ENCODE measurements at regions not wholly inside any gene's neighbourhood (a gene's known extent, or its start where the extent isn't known, plus 50 kb on each side); places are given as distances from the start of the nearest gene placed in this dataset.

DNA sequence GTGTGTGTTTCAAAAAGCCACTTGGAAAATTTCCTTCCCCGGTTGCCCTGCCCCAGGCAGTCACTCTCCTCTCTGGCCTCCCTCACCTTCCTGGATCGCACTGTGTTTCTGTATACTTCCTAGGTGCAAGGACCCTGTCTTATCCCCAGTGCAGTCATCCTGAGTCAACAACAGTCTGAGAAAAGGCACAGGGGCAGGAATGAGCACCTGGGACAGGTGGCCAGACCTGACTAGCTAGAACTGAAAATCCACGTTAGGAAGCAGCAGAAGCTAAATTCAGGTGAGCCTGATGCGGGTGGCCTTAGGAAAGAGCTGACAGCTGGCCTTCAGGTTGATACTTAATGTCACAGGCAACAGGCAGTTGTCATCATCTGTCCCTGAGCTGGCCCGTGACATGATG is 62.9 kb upstream of the VGLL4 start:
- Mint-ChIP-seq H3K27me3 (no peaks in the 10 kb centered on the region), H3K9me3 (ENCODE audit: insufficient read depth) (no peaks in the 10 kb centered on the region), H3K27ac (no peak overlapping the region), H3K4me1 (no peaks in the 10 kb centered on the region), H3K4me3 (no peak overlapping the region)
- CTCF ChIA-PET = no interaction called here
- Histone ChIP-seq H3K9me3 (ENCODE audit: control extremely low read depth in 1 of 3, control insufficient read depth in 2 of 3, insufficient read depth in 1 of 3, low read length in 2 of 3) (peaks cover 0 to 4% (median 0%) of the 10 kb centered on the region in 3 donors), H3K79me2 (ENCODE audit: control insufficient read depth, insufficient read depth, low read length) (peaks cover 40% of the 10 kb centered on the region), H3K4me1 (ENCODE audit: control insufficient read depth in 2 of 2, insufficient read depth in 2 of 2, low read length in 2 of 2) (no peaks in the 10 kb centered on the region), H3K36me3 (replicated peaks in 1 of 2; ENCODE audit: control extremely low read depth in 1 of 2, control insufficient read depth in 1 of 2, extremely low read depth in 1 of 2, insufficient read depth in 2 of 2, low read length in 1 of 2) (no peaks in the 10 kb centered on the region), H3K27me3 (replicated peaks in 1 of 4; ENCODE audit: control extremely low read depth in 1 of 4, control insufficient read depth in 3 of 4, insufficient read depth in 4 of 4, low read length in 3 of 4) (no peaks in the 10 kb centered on the region), H3K27ac (ENCODE audit: low read length in 2 of 2) (no peak overlapping the region), H3K4me2 (replicated peaks; ENCODE audit: low read depth, low read length, poor library complexity, severe bottlenecking) (no peak overlapping the region), H3K4me3 (ENCODE audit: control extremely low read depth in 1 of 5, extremely low read depth in 1 of 5, insufficient read depth in 1 of 5, low read depth in 2 of 5, low read length in 4 of 5) (no peak overlapping the region), H3K9ac (ENCODE audit: low read length) (no peak overlapping the region), H4K20me1 (ENCODE audit: control insufficient read depth, insufficient read depth, low read length, poor library complexity, severe bottlenecking) (peaks cover 8% of the 10 kb centered on the region), H2AFZ (ENCODE audit: insufficient read depth, low read depth, low read length, poor library complexity, severe bottlenecking) (no peak overlapping the region)
- DNase-seq (no peak), ATAC-seq (ENCODE audit: low read depth) (no peak)
- POLR2A ChIA-PET = no interaction called here
- WGBS (ENCODE audit: insufficient coverage) = 98% methylated on average over 5 of the region's 5 CpGs
- intact Hi-C loops (cut with micrococcal nuclease) = no loop called here
- TF ChIP-seq CTCF (IDR thresholded peaks at IDR 0.05) = no peak
- no peak for TF ChIP-seq EZH2 (IDR thresholded peaks at IDR 0.05; ENCODE audit: borderline replicate concordance, insufficient read depth, low read depth, low read length, poor library complexity, severe bottlenecking)

DNA sequence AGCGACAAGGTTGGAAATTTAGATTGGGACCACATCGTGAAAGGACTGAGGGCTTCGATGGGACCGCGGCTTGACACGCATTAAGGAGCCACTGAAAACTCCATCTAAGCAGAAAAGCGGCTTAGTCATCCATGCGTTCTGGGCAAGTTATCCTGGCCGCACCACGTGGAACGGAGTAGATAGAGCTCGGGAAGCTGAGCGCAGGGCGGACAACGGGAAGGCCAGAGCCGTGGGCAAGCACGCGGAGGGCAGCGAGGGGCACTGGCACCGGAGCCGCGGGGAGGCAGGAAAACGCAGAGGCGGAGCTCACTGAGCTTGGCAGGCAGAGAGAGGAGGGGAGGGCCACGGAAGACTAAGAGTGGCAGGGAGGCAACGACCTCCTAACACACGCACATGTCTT is 61.3 kb upstream of the VGLL4 start:
- Histone ChIP-seq H3K9ac (ENCODE audit: low read length) (no peak overlapping the region), H3K4me3 (ENCODE audit: control extremely low read depth in 1 of 5, extremely low read depth in 1 of 5, insufficient read depth in 1 of 5, low read depth in 2 of 5, low read length in 4 of 5) (no peak overlapping the region), H3K27me3 (replicated peaks in 1 of 4; ENCODE audit: control extremely low read depth in 1 of 4, control insufficient read depth in 3 of 4, insufficient read depth in 4 of 4, low read length in 3 of 4) (no peaks in the 10 kb centered on the region), H3K9me3 (ENCODE audit: control extremely low read depth in 1 of 3, control insufficient read depth in 2 of 3, insufficient read depth in 1 of 3, low read length in 2 of 3) (peaks cover 0 to 4% (median 0%) of the 10 kb centered on the region in 3 donors), H4K20me1 (ENCODE audit: control insufficient read depth, insufficient read depth, low read length, poor library complexity, severe bottlenecking) (peaks cover 1% of the 10 kb centered on the region), H3K4me1 (ENCODE audit: control insufficient read depth in 2 of 2, insufficient read depth in 2 of 2, low read length in 2 of 2) (no peaks in the 10 kb centered on the region), H3K36me3 (replicated peaks in 1 of 2; ENCODE audit: control extremely low read depth in 1 of 2, control insufficient read depth in 1 of 2, extremely low read depth in 1 of 2, insufficient read depth in 2 of 2, low read length in 1 of 2) (no peaks in the 10 kb centered on the region), H2AFZ (ENCODE audit: insufficient read depth, low read depth, low read length, poor library complexity, severe bottlenecking) (no peak overlapping the region), H3K79me2 (ENCODE audit: control insufficient read depth, insufficient read depth, low read length) (peaks cover 36% of the 10 kb centered on the region), H3K4me2 (replicated peaks; ENCODE audit: low read depth, low read length, poor library complexity, severe bottlenecking) (peak overlapping the region; percentile 40), H3K27ac (ENCODE audit: low read length in 2 of 2) (no peak overlapping the region)
- DNase-seq (no peak), ATAC-seq (ENCODE audit: low read depth) (no peak)
- Mint-ChIP-seq H3K4me1 (no peaks in the 10 kb centered on the region), H3K4me3 (peak overlapping the region; percentile 32), H3K9me3 (ENCODE audit: insufficient read depth) (no peaks in the 10 kb centered on the region), H3K27me3 (no peaks in the 10 kb centered on the region), H3K27ac (no peak overlapping the region)
- ChIA-PET CTCF (no interaction called here), POLR2A (no interaction called here)
- intact Hi-C loops (cut with micrococcal nuclease) = no loop called here
- WGBS (ENCODE audit: insufficient coverage) = 93% methylated on average over 15 of the region's 27 CpGs
- TF ChIP-seq EZH2 (IDR thresholded peaks at IDR 0.05; ENCODE audit: borderline replicate concordance, insufficient read depth, low read depth, low read length, poor library complexity, severe bottlenecking) (no peak), CTCF (IDR thresholded peaks at IDR 0.05) (no peak)

All from B cell (primary cell).